HAP-1 (cell line): ENCODE measurements at regions not wholly inside any gene's neighbourhood (a gene's known extent, or its start where the extent isn't known, plus 50 kb on each side); places are given as distances from the start of the nearest gene placed in this dataset.
A peak's percentile ranks its signal among the peaks of the same experiment; 100 is the strongest.
"Not testable (repeated sequence)": the region's sequence is repeated elsewhere in the genome, so short reads cannot be mapped to it uniquely, and the experiment has no call there.

Experiments
- DNase-seq, 2 experiments: peaks; one replicate each; pipeline ENCODE4 v3.0.0-alpha.2; 2016 to 2020; ENCODE audit warnings: low spot score in 2 of 2
- H3K27me3 ChIP-seq: fragments of 250-450 bp; sonication (Bioruptor Pico); 2 replicates; pipeline ENCODE4 v1.5.1; 2020; ENCODE audit warnings: low read depth, mild to moderate bottlenecking, moderate library complexity
- H3K36me3 ChIP-seq: fragments of 250-450 bp; sonication (Bioruptor Pico); replicated peaks from 2 replicates; pipeline ENCODE4 v1.5.1; 2020; ENCODE audit warnings: mild to moderate bottlenecking
- H3K4me1 ChIP-seq: fragments of 250-450 bp; sonication (Bioruptor Pico); 2 replicates; pipeline ENCODE4 v1.5.1; 2020; ENCODE audit warnings: mild to moderate bottlenecking
- H3K4me3 ChIP-seq: fragments of 250-450 bp; sonication (Bioruptor Pico); 2 replicates; pipeline ENCODE4 v1.5.1; 2020; ENCODE audit warnings: mild to moderate bottlenecking, moderate library complexity
- H3K9me3 ChIP-seq: fragments of 250-450 bp; sonication (Bioruptor Pico); 2 replicates; pipeline ENCODE4 v1.5.1; 2020; ENCODE audit warnings: mild to moderate bottlenecking, moderate library complexity
- in situ Hi-C: fragments of 300-500 bp; cut with MboI; formaldehyde crosslinking; loops from 3 replicates; pipeline ENCODE4 v1.14.3; 2020; ENCODE audit warnings: low sequenced_read_pairs, inconsistent platforms, mixed read lengths

DNA sequence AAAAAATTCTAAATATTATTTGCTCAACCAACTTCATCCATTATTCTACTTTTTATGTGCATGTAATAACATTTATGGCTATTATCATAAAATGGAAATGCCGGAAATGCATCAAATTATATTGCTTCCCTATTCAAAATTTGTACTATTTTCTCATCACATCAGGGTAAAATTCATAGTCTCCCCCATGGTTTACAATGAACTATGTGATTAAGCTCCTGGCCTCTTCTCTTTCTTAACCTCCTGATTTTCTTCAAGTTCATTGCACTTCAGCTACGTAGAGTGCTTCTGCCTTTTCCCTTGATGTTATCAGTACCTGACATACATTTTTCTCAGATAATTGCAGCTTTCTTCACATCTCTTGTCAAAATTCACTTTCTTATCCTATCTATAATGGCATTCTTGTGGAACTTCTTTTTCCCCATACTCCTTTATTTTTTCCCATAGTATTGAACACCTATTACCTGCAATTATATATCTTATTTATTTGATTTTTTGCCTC, 699.1 kb upstream of the ADGRB3 start:
- no peaks in the 10 kb centered on the region for H3K36me3 ChIP-seq
- in situ Hi-C loops = no loop called here
- DNase-seq = no peak
- no peaks in the 10 kb centered on the region for H3K9me3 ChIP-seq
- H3K27me3 ChIP-seq = no peaks in the 10 kb centered on the region
- no peaks in the 10 kb centered on the region for H3K4me1 ChIP-seq
- no peak overlapping the region for H3K4me3 ChIP-seq

DNA sequence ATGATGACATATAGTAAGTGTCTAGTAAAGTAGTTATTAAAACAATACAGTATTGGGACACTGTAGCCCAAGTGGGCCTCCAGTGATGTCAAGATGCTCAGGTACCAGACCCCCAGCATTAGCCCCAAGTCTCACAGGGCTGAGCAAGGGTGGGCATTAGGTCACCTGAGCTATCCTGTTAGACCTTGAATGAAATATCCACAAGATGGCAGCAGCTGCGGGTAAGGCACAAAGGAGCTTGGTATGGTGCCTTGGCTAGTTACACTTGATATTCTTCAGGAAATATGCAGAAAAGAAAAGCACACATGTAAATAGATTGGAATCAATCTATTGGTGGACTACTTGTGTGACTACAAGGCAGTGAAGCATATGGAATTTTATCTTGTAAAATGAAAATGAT, 701.8 kb upstream of the ADGRB3 start:
- no peaks in the 10 kb centered on the region for H3K9me3 ChIP-seq
- H3K4me1 ChIP-seq = no peaks in the 10 kb centered on the region
- peak; percentile 11 to 13 for DNase-seq
- no peaks in the 10 kb centered on the region for H3K27me3 ChIP-seq
- H3K36me3 ChIP-seq = no peaks in the 10 kb centered on the region
- no peak overlapping the region for H3K4me3 ChIP-seq
- in situ Hi-C loops = no loop called here

DNA sequence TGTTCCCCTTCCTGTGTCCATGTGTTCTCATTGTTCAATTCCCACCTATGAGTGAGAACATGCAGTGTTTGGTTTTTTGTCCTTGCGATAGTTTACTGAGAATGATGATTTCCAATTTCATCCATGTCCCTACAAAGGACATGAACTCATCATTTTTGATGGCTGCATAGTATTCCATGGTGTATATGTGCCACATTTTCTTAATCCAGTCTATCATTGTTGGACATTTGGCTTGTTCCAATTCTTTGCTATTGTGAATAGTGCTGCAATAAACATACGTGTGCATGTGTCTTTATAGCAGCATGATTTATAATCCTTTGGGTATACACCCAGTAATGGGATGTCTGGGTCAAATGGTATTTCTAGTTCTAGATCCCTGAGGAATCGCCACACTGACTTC, 712.5 kb upstream of the ADGRB3 start:
- H3K27me3 ChIP-seq, H3K36me3 ChIP-seq, H3K9me3 ChIP-seq, H3K4me1 ChIP-seq, in situ Hi-C loops, DNase-seq, H3K4me3 ChIP-seq: not testable (repeated sequence)

DNA sequence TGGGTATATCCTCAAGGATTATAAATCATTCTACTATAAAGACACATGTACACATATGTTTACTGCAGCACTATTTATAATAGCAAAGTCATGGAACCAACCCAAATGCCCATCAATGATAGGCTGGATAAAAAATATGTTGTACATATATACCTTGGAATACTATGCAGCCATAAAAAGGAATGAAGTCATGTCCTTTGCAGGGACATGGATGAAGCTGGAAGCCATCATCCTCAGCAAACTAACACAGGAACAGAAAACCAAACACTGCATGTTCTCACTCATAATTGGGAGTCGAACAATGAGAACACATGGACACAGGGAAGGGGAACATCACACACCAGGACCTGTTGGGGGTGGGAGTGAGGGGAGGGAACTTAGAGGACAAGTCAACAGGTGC, 715.0 kb upstream of the ADGRB3 start:
- H3K27me3 ChIP-seq, H3K4me3 ChIP-seq, H3K9me3 ChIP-seq, in situ Hi-C loops, H3K4me1 ChIP-seq, DNase-seq, H3K36me3 ChIP-seq: not testable (repeated sequence)

- Histone ChIP-seq H3K27me3 (no peaks in the 10 kb centered on the region), H3K36me3 (no peaks in the 10 kb centered on the region), H3K4me1 (no peaks in the 10 kb centered on the region), H3K4me3 (no peak overlapping the region), H3K9me3 (no peaks in the 10 kb centered on the region)
- DNase-seq = no peak
- in situ Hi-C loops = no loop called here
Measured at GRCh38 chr6:67916399-67916798, 718.7 kb upstream of the ADGRB3 start.

GRCh38 chr6:67914419-67914818, 720.7 kb upstream of the ADGRB3 start:
- H3K27me3 ChIP-seq = no peaks in the 10 kb centered on the region
- no peaks in the 10 kb centered on the region for H3K4me1 ChIP-seq
- H3K9me3 ChIP-seq = no peaks in the 10 kb centered on the region
- DNase-seq = no peak
- in situ Hi-C loops = no loop called here
- H3K4me3 ChIP-seq = no peak overlapping the region
- H3K36me3 ChIP-seq = no peaks in the 10 kb centered on the region

DNA sequence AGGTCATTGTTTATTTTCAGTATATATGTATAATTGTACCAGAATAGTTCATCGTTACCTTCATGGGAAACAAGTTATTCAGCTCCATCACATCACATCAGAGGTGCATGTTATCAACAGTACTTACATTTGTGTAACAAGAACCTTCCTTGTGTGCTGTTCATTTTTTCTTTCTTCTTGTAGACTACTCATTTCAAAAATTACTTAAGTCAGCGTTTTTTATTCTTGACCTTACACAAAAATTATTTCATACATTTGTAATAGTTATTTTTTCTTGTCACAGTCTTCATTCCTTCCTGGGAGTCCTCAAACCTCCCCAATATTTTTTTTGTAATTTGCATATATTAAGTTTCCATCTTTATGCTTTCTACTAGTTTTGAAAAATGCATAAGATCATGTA, 725.7 kb upstream of the ADGRB3 start:
- DNase-seq = no peak
- Histone ChIP-seq H3K4me3 (no peak overlapping the region), H3K9me3 (no peaks in the 10 kb centered on the region), H3K27me3 (no peaks in the 10 kb centered on the region), H3K36me3 (no peaks in the 10 kb centered on the region), H3K4me1 (no peaks in the 10 kb centered on the region)
- in situ Hi-C loops = no loop called here

- in situ Hi-C loops = no loop called here
Measured at GRCh38 chr6:67908379-67908778, 726.7 kb upstream of the ADGRB3 start.

DNA sequence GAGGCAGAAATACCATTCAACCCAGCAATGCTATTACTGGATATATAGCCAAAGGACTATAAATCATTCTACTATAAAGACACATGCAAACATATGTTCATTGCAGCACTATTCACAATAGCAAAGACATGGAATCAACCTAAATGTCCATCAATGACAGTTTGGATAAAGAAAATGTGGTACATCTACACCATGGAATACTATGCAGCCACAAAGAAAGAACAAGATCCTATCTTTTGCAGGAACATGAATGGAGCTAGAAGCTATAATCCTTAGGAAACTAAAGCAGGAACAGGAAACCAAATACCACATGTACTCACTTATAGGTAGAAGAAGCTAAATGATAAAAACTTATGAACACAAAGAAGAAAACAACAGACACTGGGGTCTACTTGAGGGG, 730.3 kb upstream of the ADGRB3 start:
- in situ Hi-C loops, DNase-seq, H3K27me3 ChIP-seq, H3K4me1 ChIP-seq, H3K36me3 ChIP-seq, H3K4me3 ChIP-seq, H3K9me3 ChIP-seq: not testable (repeated sequence)

More at GRCh38 chr6:67908379-67908778, 726.7 kb upstream of the ADGRB3 start:
- Histone ChIP-seq H3K27me3 (no peaks in the 10 kb centered on the region), H3K4me1 (no peaks in the 10 kb centered on the region), H3K36me3 (no peaks in the 10 kb centered on the region), H3K4me3 (no peak overlapping the region), H3K9me3 (no peaks in the 10 kb centered on the region)
- DNase-seq = no peak

- in situ Hi-C loops = no loop called here
- Histone ChIP-seq H3K4me1 (no peaks in the 10 kb centered on the region), H3K9me3 (no peaks in the 10 kb centered on the region), H3K4me3 (no peak overlapping the region), H3K36me3 (no peaks in the 10 kb centered on the region), H3K27me3 (no peaks in the 10 kb centered on the region)
- DNase-seq = no peak
Measured at GRCh38 chr6:67898875-67899274, 736.2 kb upstream of the ADGRB3 start.

- in situ Hi-C loops = no loop called here
- Histone ChIP-seq H3K27me3 (no peaks in the 10 kb centered on the region), H3K36me3 (no peaks in the 10 kb centered on the region), H3K4me3 (no peak overlapping the region), H3K4me1 (no peaks in the 10 kb centered on the region), H3K9me3 (no peaks in the 10 kb centered on the region)
- no peak for DNase-seq
Measured at GRCh38 chr6:67897998-67898607, 737.0 kb upstream of the ADGRB3 start.

DNA sequence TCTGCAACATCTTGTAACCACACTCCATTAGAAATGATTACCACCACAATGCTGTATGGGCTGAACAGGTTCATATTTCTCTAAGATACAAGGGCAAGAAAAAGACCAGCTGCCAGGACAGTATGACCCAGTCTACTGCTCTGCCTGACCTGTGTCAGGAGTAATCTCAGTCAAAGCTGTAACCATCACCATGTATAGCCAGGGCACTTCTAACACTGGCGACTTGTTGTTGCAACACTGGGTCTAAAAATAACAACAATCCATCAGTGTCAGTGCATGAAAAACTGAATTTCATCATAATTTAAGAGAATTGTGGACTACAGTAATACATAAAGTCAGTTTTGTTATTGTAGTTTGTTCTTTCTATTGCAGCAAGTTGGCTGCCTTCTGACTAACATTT, 738.6 kb upstream of the ADGRB3 start:
- in situ Hi-C loops = no loop called here
- no peak for DNase-seq
- Histone ChIP-seq H3K9me3 (no peaks in the 10 kb centered on the region), H3K27me3 (no peaks in the 10 kb centered on the region), H3K4me3 (no peak overlapping the region), H3K4me1 (no peaks in the 10 kb centered on the region), H3K36me3 (no peaks in the 10 kb centered on the region)

DNA sequence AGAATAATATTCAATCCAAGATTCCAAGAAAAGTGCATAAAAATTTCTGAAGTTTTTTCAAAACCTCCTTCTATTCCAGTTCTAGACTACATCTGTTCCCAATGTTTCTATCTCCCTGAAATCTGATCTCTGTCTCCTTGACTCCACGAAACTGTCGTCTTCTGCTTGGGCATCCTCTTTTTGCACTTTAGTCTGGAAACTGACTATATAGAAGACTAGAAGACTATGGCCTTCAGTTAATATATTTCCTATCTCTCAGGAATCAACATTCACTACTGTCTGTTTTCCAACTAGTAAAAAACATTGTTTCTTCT, 745.4 kb upstream of the ADGRB3 start:
- in situ Hi-C loops = no loop called here
- DNase-seq = no peak
- no peak overlapping the region for H3K4me3 ChIP-seq
- no peaks in the 10 kb centered on the region for H3K36me3 ChIP-seq
- no peaks in the 10 kb centered on the region for H3K9me3 ChIP-seq
- H3K27me3 ChIP-seq = no peaks in the 10 kb centered on the region
- H3K4me1 ChIP-seq = no peaks in the 10 kb centered on the region

DNA sequence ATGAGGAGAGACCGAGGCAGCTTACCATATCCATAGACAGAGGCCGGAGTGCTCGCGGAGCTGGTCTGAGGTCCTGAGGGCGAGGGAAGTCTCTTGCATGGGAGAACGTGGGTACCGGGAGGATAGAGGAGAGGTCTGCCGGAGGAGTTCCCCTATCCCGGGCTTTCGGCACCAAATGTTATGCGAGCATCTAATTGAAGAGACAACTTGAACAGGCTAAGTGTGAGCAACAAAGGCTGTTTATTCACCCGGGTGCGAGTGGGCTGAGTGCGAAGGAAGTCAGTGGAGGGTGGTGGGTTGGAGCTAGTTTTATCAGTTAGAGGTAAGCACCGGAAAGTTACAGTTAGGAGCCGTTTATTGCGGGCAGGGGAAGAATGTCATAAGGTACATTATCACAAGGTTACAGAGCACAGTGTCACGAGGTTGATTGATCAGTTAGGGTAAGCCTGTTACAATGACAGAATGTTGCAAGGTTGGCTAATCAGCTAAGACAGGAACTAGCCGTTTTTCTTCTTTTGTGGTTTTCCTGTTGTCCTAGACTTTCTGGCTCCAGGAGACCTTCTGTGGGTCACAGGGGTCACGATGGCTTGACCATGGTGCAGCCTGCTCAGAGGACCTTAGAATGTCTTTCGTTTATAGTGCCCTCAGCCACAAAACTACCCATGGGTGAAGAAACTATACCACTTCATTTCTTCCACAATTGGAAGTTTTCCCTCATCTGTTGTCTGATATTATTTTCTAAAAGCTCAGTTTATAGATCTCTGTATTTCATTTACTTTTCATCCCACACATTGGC, 746.0 kb upstream of the ADGRB3 start:
- Histone ChIP-seq H3K36me3 (no peaks in the 10 kb centered on the region), H3K27me3 (no peaks in the 10 kb centered on the region), H3K9me3 (no peaks in the 10 kb centered on the region), H3K4me1 (no peaks in the 10 kb centered on the region), H3K4me3 (no peak overlapping the region)
- DNase-seq = no peak
- in situ Hi-C loops = no loop called here

GRCh38 chr6:67888546-67888885, 746.6 kb upstream of the ADGRB3 start:
- in situ Hi-C loops = no loop called here
- H3K9me3 ChIP-seq = no peaks in the 10 kb centered on the region
- no peaks in the 10 kb centered on the region for H3K36me3 ChIP-seq
- H3K27me3 ChIP-seq = no peaks in the 10 kb centered on the region
- DNase-seq = no peak
- no peak overlapping the region for H3K4me3 ChIP-seq
- H3K4me1 ChIP-seq = no peaks in the 10 kb centered on the region
